SK-N-SH (cell line): ENCODE measurements at regions not wholly inside any gene's neighbourhood (a gene's known extent, or its start where the extent isn't known, plus 50 kb on each side); places are given as distances from the start of the nearest gene placed in this dataset.

Source experiments
- CHD2 ChIP-seq: fragments of 150-350 bp; IDR thresholded peaks from 2 replicates; pipeline ENCODE4 v1.6.1; 2018; ENCODE audit warnings: low read length; ENCODE audit not compliant: partially characterized antibody
- CTCF ChIP-seq: fragments of 200-600 bp; sonication (generic); IDR thresholded peaks from 2 replicates; pipeline ENCODE4 v1.6.1; 2017; ENCODE audit warnings: antibody characterized with exemption, mild to moderate bottlenecking, moderate library complexity
- EZH2phosphoT487 ChIP-seq: fragments of 200-600 bp; sonication (generic); IDR thresholded peaks from 2 replicates; pipeline ENCODE4 v1.6.1; 2017; ENCODE audit warnings: low read depth, mixed run types, mild to moderate bottlenecking, antibody characterized with exemption, moderate library complexity, borderline replicate concordance
- JUND ChIP-seq: IDR thresholded peaks from 2 replicates; pipeline ENCODE4 v1.4.0; 2012
- MAX ChIP-seq: IDR thresholded peaks from 2 replicates; pipeline ENCODE4 v1.4.0; 2012; ENCODE audit warnings: low read depth
- NRF1 ChIP-seq: IDR thresholded peaks from 2 replicates; pipeline ENCODE4 v1.6.1; 2012; ENCODE audit warnings: low read depth, mild to moderate bottlenecking, low read length
- RAD21 ChIP-seq: IDR thresholded peaks from 2 replicates; pipeline ENCODE4 v1.6.1; 2012; ENCODE audit warnings: mild to moderate bottlenecking, low read length
- RFX5 ChIP-seq: IDR thresholded peaks from 2 replicates; pipeline ENCODE4 v1.6.1; 2012; ENCODE audit warnings: mild to moderate bottlenecking, improper control_type of control experiment, low read length
- USF2 ChIP-seq: fragments of 150-350 bp; IDR thresholded peaks from 2 replicates; pipeline ENCODE4 v1.6.1; 2017; ENCODE audit warnings: antibody characterized with exemption, low read length, low read depth, borderline replicate concordance
- ZBTB33 ChIP-seq: IDR thresholded peaks from 2 replicates; pipeline ENCODE4 v1.4.0; 2012; ENCODE audit warnings: low read depth, borderline replicate concordance

DNA sequence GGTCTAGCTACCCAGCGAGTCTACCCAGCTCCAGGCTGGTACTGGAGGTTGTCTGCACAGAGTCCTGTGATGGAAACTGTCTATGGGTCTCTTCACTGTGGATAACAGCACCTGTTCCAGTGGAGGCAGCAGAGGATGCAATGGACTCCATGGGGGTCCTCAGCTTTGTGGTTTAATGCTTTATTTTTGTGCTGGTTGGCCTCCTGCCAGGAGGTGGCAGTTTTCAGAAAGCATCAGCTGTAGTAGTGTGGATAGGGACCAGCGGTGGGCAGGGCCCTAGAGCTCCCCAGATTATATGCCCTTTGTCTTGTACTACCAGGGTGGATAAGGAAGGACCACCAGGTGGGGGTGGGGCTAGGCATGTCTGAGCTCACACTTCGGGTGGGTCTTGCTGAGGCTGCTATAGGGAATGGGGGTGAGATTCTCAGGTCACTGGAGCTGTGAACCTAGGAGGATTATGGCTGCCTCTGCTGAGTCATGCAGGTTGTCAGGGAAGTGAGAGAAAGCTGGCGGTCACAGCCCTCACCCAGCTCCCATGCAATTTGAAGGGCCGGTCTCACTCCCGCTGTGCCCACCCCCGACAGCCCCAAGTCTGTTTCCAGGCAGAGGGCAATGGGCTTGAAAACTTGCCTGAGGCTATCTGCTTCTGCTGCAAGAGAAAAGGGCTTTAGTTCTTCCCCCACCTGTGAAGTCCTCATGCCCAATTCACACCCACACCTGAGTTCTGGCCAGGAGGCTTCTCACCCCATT lies 397.1 kb downstream of the TLE1 start:
- TF ChIP-seq USF2: no peak
- no peak for TF ChIP-seq ZBTB33
- no peak for TF ChIP-seq NRF1
- TF ChIP-seq CTCF: no peak
- no peak for TF ChIP-seq RAD21
- no peak for TF ChIP-seq JUND
- TF ChIP-seq EZH2phosphoT487: no peak
- no peak for TF ChIP-seq RFX5
- no peak for TF ChIP-seq MAX
- no peak for TF ChIP-seq CHD2
